Neutrophil (primary cell): ENCODE measurements at regions not wholly inside any gene's neighbourhood (a gene's known extent, or its start where the extent isn't known, plus 50 kb on each side); places are given as distances from the start of the nearest gene placed in this dataset.

Source experiments
- H3K27ac ChIP-seq: fragments of 200-600 bp; sonication (generic); 2 replicates; pipeline ENCODE4 v1.5.1; 2016; ENCODE audit warnings: mild to moderate bottlenecking, moderate library complexity
- H3K27me3 ChIP-seq: fragments of 200-600 bp; sonication (generic); 2 replicates; pipeline ENCODE4 v1.6.0; 2016; ENCODE audit warnings: mild to moderate bottlenecking
- H3K36me3 ChIP-seq: fragments of 200-600 bp; sonication (generic); 2 replicates; pipeline ENCODE4 v1.5.1; 2017
- H3K4me1 ChIP-seq, 2 experiments: fragments of 200-600 bp in 1 of 2; sonication (generic) in 1 of 2; 1 replicate in 1 of 2; 2 replicates in 1 of 2; pipeline versions ENCODE4 v1.5.1 to v1.6.1; 2013 to 2016; ENCODE audit warnings: low read depth in 1 of 2, low read length in 1 of 2, mild to moderate bottlenecking in 1 of 2, moderate library complexity in 1 of 2; ENCODE audit not compliant: control insufficient read depth in 1 of 2, insufficient read depth in 1 of 2
- H3K4me3 ChIP-seq, 2 experiments: fragments of 200-600 bp in 1 of 2; sonication (generic) in 1 of 2; 1 replicate in 1 of 2; 2 replicates in 1 of 2; pipeline ENCODE4 v1.5.1; 2013 to 2016; ENCODE audit warnings: low read depth in 1 of 2, low read length in 1 of 2, mild to moderate bottlenecking in 1 of 2, moderate library complexity in 1 of 2
- H3K9me3 ChIP-seq: fragments of 200-600 bp; sonication (generic); 2 replicates; pipeline ENCODE4 v1.5.1; 2016
- TF ChIP-seq, protein P1 (sequence below): fragments of 200-600 bp; sonication (generic); IDR thresholded peaks from 2 replicates; pipeline ENCODE4 v1.5.1; 2016; ENCODE audit warnings: antibody characterized with exemption

DNA sequence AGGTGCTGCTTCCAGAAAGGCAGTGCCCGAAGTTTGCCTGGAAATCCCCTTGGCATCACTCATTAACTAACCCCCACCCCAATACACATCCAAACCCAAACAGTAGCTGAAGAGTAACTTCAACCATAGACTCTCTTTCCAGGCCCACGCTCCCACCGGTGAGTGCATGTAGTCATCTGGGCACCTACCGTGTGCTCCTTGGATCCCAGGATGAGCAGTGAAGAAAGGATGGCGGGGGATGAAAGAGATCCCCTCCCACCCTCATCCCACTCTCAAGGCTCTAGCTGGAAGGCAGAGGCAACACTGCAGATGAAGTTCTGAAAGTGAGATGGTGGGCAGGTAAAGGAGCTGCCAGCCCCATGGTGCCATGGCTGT lies 305.0 kb downstream of the SOX9 start:
- no peaks in the 10 kb centered on the region for H3K9me3 ChIP-seq
- no peak overlapping the region for H3K27ac ChIP-seq
- TF ChIP-seq, protein P1, sequence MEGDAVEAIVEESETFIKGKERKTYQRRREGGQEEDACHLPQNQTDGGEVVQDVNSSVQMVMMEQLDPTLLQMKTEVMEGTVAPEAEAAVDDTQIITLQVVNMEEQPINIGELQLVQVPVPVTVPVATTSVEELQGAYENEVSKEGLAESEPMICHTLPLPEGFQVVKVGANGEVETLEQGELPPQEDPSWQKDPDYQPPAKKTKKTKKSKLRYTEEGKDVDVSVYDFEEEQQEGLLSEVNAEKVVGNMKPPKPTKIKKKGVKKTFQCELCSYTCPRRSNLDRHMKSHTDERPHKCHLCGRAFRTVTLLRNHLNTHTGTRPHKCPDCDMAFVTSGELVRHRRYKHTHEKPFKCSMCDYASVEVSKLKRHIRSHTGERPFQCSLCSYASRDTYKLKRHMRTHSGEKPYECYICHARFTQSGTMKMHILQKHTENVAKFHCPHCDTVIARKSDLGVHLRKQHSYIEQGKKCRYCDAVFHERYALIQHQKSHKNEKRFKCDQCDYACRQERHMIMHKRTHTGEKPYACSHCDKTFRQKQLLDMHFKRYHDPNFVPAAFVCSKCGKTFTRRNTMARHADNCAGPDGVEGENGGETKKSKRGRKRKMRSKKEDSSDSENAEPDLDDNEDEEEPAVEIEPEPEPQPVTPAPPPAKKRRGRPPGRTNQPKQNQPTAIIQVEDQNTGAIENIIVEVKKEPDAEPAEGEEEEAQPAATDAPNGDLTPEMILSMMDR = no peak
- no peak overlapping the region for H3K4me3 ChIP-seq
- H3K36me3 ChIP-seq = no peaks in the 10 kb centered on the region
- no peaks in the 10 kb centered on the region for H3K4me1 ChIP-seq
- H3K27me3 ChIP-seq = no peaks in the 10 kb centered on the region

DNA sequence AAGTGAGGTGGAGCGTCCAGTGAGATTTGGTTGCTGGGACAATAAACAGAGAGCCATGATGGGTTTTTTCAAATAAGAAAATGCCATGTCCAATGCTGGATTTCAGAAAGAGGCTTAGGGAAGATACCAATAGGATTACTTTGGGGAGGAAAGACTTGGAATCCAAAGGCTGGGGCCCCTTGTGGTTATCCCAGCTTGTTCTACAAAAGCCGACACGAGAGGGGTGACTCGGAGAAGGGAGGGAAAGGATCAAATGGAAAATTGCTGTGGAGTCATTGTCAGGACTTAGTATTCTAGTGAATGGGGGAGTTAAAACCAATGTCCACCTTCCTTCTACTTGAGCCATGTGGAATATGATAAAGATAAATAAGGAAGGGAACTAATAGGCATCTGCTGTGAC lies 305.5 kb downstream of the SOX9 start:
- Histone ChIP-seq H3K4me1 (no peaks in the 10 kb centered on the region), H3K27ac (no peak overlapping the region)

DNA sequence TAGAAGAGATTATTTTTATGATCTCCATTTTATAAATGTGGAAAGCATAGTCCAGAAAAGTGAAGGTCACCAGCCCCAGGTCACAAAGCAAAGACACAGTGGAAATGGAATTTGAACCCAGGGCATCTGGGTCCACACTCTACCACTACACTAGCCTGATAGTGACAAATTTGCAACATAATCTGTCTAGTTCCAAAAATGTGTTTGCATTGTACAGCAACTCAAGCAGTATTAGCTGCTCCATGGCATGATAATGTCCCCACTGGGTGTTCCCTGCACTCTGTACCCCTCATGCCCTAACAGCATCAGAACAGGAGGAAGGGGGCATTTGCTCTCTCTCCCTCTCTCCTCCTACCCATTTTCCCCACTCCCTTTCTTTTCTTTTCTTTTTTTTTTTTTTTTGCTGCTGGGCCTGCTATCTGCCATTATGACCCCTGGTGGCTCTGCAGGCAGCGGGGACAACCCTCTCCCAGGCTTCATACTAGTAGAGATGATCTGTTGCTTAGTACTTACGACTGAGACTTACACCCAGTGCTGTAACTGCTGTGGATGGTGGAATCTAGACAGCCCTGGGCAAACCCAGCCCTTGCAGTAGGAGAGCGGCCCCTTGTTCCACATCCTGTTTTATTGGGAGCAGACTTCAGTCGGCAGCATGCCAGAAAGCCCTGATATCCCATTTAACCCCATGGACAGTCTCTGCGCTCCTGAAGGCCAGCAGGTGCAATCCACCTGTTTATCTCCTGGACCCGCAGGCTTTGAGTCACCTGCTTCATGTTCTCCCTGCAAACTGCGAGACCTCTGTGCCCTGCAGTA lies 306.3 kb downstream of the SOX9 start:
- H3K36me3 ChIP-seq = no peaks in the 10 kb centered on the region
- H3K27ac ChIP-seq = no peak overlapping the region
- no peaks in the 10 kb centered on the region for H3K27me3 ChIP-seq
- H3K4me1 ChIP-seq = no peaks in the 10 kb centered on the region
- no peaks in the 10 kb centered on the region for H3K9me3 ChIP-seq
- TF ChIP-seq, protein P1 = no peak
- no peak overlapping the region for H3K4me3 ChIP-seq

More for the DNA sequence above, 305.5 kb downstream of the SOX9 start:
- no peaks in the 10 kb centered on the region for H3K9me3 ChIP-seq
- TF ChIP-seq, protein P1 = no peak
- H3K27me3 ChIP-seq = no peaks in the 10 kb centered on the region
- no peaks in the 10 kb centered on the region for H3K36me3 ChIP-seq
- no peak overlapping the region for H3K4me3 ChIP-seq

DNA sequence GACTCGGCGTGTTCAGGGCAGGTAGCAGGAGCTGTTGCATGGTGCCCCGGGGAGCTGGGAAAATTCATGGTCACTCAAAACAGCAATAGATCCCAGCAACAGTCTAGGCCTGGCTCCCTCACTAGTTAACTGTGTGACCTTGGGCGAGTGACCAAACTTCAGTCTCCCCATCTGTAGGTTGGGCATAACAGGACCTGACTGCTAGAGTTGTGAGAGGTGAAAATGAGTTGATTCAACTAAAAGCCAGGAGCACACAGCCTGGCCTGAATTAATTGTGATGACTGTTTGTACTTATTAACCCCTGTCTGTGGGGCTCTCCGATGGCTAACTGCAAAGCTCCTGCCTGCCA lies 306.9 kb downstream of the SOX9 start:
- no peak overlapping the region for H3K27ac ChIP-seq
- TF ChIP-seq, protein P1 = no peak
- H3K36me3 ChIP-seq = no peaks in the 10 kb centered on the region
- no peaks in the 10 kb centered on the region for H3K9me3 ChIP-seq
- no peak overlapping the region for H3K4me3 ChIP-seq
- H3K4me1 ChIP-seq = no peaks in the 10 kb centered on the region
- H3K27me3 ChIP-seq = no peaks in the 10 kb centered on the region

DNA sequence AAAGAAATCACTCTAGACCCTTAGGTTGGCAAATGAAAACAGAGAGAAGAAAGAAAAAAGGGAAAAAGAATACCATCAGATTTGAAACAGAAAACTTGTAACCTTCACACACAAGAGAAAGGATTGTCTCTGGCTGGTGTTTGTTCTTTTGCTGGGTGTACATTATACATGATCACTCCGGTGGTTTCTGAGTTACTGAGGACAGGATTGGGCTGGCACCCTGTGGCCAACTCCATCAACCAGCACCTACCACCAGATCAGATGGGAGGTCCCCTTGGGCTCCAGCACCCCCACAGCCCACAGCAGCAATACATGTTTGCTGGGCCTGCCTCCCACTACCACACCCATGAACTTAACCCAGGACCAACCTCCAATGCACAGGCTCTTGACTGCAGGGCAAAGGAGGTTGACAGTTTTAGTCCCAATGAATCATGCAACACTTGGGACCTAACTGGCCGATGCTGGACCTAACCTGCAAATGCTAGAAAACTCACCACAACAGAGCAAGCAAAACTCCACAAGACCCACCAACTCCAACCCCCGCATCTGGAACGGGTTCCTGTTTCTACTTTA lies 308.3 kb downstream of the SOX9 start:
- no peaks in the 10 kb centered on the region for H3K9me3 ChIP-seq
- H3K4me1 ChIP-seq = no peaks in the 10 kb centered on the region
- no peak overlapping the region for H3K4me3 ChIP-seq
- H3K36me3 ChIP-seq = no peaks in the 10 kb centered on the region
- peaks cover 3% of the 10 kb centered on the region for H3K27me3 ChIP-seq
- TF ChIP-seq, protein P1 = no peak
- H3K27ac ChIP-seq = no peak overlapping the region
